LNCAP (cell line): ENCODE measurements at regions not wholly inside any gene's neighbourhood (a gene's known extent, or its start where the extent isn't known, plus 50 kb on each side); places are given as distances from the start of the nearest gene placed in this dataset.

Source experiments
- CTCF ChIP-seq: fragments of 450-650 bp; IDR thresholded peaks from 2 replicates; pipeline ENCODE4 v1.5.1; 2017; ENCODE audit warnings: mild to moderate bottlenecking

- TF ChIP-seq CTCF: no peak
These were observed 194.7 kb downstream of the RND3 start for GRCh38 chr2:150292807-150293206.

- TF ChIP-seq CTCF: no peak
These were observed 195.3 kb downstream of the RND3 start for GRCh38 chr2:150292192-150292591.

GRCh38 chr2:150286730-150287362 lies 200.6 kb downstream of the RND3 start:
- no peak for TF ChIP-seq CTCF

- no peak for TF ChIP-seq CTCF
These were observed 203.4 kb downstream of the RND3 start for GRCh38 chr2:150284116-150284515.

- TF ChIP-seq CTCF: no peak
These were observed 204.6 kb downstream of the RND3 start for GRCh38 chr2:150282771-150283371.

- TF ChIP-seq CTCF: no peak
These were observed 205.1 kb downstream of the RND3 start for GRCh38 chr2:150282357-150282756.

GRCh38 chr2:150280231-150280630 lies 207.2 kb downstream of the RND3 start:
- no peak for TF ChIP-seq CTCF
